ENCODE measurements at regions not wholly inside any gene's neighbourhood (a gene's known extent, or its start where the extent isn't known, plus 50 kb on each side); places are given as distances from the start of the nearest gene placed in this dataset.

DNA sequence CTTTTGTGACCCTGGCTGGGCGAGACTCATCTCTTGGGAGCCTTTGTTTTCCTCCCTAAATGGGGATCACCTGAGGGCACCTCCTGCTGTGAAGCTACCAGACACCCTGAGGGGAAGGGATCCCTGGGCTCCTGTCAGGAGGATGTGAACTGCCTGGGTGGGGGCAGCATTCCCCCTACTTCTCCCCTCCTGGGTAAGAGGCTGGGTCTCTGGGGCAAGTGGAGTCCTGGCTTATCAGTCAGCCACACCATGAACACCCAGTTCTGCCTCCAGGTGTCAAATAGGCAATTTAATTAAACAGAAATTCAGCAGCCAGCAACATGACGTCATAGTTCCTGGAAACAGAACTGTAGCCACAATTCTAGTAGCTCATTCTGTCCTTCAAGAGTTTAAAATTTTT lies 97.7 kb upstream of the RET start:
- TF ChIP-seq, protein P1, sequence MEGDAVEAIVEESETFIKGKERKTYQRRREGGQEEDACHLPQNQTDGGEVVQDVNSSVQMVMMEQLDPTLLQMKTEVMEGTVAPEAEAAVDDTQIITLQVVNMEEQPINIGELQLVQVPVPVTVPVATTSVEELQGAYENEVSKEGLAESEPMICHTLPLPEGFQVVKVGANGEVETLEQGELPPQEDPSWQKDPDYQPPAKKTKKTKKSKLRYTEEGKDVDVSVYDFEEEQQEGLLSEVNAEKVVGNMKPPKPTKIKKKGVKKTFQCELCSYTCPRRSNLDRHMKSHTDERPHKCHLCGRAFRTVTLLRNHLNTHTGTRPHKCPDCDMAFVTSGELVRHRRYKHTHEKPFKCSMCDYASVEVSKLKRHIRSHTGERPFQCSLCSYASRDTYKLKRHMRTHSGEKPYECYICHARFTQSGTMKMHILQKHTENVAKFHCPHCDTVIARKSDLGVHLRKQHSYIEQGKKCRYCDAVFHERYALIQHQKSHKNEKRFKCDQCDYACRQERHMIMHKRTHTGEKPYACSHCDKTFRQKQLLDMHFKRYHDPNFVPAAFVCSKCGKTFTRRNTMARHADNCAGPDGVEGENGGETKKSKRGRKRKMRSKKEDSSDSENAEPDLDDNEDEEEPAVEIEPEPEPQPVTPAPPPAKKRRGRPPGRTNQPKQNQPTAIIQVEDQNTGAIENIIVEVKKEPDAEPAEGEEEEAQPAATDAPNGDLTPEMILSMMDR (IDR thresholded peaks at IDR 0.05): no peak
- no peak for TF ChIP-seq POLR2A (IDR thresholded peaks at IDR 0.05)

Measured in adrenal gland (tissue), 5 donors.